Stimulated activated CD4-positive, alpha-beta T cell treated with anti-CD3 and anti-CD28 coated beads, Interleukin-2, amount 100 ng/mL, for 24 hours (primary cell): ENCODE measurements at regions not wholly inside any gene's neighbourhood (a gene's known extent, or its start where the extent isn't known, plus 50 kb on each side); places are given as distances from the start of the nearest gene placed in this dataset.
"Not testable (repeated sequence)": the region's sequence is repeated elsewhere in the genome, so short reads cannot be mapped to it uniquely, and the experiment has no call there.

Experiments
- DNase-seq, 2 donors: peaks; one replicate each; pipeline ENCODE4 v3.0.0-alpha.2; 2020

DNA sequence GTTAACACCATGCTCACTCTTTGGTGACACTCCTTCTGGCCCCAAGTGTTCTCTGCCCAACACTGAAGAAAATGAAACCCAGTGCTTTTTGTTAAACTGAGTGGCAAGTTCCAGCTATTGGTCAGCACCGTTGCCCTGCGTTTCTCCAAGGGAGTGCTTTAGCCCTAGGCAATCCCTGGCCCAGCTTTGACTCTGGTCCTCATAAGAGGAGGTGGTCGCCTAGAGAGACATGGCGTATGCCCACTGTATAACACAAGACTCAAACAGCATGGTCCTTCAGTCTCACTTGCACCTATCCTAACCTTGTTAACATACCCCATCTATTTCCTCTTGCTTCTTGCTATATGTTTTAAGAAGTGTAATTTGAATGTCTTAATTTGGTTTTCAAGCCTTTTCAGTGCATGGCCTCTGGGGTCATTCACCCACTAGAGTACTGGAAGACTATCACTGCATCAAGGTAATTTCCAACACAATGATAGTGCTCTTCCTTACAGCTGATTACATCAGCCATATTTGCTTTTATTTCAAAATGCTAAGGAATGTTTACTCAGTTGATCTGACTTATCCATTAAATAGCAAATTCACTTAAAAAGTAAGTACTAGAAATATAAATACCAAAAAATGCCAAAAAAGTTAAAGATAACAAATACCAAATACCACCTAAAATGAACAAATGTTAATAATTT lies 190.5 kb upstream of the SOX21 start:
- no peak for DNase-seq

DNA sequence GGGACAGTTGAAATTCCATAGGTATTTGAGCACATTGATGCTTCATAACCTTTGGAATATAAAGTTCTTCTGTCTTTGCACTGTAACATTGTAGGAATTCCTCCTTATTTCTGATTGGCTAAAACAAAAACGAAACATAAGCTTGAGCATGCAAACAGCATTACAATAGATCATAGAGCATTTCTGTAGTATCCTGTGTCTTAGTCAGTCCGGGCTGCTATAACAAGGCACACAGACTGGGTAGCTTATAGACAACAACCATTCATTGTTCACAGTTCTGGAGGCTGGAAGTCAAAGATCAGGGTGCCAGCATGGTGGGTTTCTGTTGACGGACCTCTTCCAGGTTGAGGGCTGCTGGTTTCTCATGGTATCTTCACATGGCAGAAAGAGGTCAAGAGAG lies 188.7 kb upstream of the SOX21 start:
- DNase-seq: no peak

DNA sequence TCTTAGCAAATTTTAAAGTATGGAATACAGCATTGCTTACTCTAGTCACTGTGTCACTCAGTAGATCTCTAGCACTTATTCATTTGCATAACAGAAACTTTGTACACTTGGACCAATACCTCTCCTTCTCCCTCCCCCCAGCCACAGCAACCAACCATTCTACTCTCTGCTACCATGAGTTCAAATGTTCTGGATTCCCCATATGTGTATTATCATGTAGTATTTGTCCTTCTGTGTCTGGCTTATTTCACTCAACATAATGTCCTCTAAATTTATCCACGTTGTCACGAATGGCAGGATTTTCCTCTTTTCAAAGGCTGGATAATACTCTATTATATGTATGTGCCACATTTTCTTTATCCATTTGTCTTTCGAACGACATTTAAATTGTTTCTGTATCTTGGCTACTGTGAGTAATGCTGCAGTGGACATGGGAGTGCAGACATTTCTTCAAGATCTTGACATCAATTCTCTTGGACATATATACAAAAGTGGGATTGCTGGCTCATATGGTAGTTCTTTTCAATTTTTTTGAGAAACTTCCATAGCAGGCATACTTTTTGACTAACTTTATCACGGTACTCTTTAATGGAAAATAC lies 184.5 kb upstream of the SOX21 start:
- no peak for DNase-seq

DNA sequence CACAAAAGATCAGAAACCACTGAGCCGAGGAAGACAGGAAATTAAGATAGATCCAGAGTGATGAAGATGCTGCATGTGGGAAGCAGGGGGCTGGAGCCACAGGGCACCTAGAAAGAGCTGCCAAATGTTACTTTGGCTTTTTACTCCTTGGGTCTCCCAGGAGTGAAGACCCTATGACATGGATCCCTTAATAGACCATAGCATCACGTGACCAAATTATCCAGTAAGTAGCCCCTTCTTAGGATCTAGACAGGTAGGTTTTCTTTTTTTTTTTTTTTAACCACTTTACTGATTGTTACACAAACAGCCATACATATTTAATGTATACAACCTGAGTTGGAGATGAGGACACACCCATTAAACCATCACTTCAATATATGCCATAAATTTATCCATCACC lies 183.9 kb upstream of the SOX21 start:
- no peak for DNase-seq

DNA sequence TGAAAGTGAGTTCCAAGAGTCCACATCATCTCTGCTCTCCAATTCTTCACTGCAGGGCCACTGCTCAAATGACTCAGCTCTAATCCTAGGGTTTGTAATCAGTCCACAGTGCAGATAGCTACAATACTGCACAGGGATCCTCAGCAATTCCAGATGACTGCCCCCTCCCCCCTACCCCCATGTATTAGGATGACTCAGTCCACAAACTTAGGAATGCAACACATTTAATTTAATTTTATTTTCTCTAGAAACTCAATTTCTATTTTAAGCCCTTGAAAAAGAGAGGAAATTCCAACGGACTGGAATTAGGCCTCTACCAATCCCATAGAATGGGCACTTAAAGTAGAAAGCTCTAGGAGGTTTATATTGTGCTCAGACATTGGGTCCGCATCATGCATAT lies 173.8 kb upstream of the SOX21 start:
- DNase-seq: no peak

DNA sequence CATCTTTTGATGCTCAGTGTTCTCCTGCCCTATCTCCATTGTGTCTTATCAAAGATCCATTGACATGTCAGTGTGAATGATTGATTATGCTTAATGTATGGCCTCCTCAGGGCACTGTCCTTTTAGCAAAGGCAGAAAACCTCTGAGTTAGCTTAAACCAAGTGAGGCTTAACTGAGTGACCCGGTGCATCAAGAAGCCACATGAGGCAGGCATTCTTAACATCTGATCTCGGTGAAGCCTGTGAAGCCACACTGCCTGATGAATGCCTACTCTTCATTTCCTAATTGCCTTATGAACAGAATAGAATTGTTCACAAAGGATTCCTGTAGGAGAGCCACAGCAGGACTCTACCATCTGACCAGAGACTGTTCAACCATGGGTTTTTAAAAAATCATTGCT lies 168.1 kb upstream of the SOX21 start:
- no peak for DNase-seq

DNA sequence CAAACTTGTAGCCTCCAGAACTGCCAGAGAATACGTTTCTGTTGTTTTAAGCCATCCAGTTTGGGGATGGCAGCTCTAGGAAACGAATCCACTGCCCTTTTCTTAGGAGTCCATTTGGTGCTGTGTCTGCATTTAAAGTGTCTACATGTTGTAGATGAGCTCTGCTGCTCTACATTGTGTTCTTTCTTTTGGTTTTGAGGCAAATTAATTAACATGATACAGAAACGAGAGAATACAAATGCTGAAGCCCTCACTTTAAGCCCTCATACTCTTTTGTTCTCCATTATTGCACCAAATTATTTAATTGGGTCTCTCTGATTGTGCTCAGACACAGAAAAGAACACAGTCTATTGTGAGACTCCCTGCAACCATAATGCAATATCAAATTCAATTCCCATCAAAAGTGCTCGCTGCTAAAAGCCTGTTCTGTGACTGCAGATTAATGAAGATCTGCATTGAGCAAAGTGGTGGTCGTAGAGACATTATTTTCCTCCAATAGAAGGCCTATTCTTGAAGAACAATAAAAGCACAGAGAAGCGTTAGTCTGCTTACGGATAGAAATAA lies 166.3 kb upstream of the SOX21 start:
- no peak for DNase-seq

DNA sequence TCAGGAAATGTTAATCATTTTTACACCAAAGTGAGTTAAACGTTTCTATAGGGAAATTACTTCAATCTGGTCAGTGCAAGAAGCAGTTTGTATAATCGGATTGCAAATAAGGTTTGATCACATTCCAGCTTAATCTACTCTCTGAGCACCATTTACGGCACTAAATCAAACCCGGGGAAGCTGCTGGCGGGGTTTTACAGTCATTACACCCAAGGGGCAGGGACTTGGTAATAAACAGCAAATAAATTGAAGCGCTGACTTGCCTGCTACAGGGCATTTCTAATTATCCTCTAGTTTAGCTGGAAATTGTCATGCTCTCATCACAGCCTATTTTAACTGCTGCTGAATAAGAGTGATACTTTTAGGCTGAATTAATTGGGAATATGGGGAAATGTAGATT lies 152.1 kb upstream of the SOX21 start:
- DNase-seq: no peak

DNA sequence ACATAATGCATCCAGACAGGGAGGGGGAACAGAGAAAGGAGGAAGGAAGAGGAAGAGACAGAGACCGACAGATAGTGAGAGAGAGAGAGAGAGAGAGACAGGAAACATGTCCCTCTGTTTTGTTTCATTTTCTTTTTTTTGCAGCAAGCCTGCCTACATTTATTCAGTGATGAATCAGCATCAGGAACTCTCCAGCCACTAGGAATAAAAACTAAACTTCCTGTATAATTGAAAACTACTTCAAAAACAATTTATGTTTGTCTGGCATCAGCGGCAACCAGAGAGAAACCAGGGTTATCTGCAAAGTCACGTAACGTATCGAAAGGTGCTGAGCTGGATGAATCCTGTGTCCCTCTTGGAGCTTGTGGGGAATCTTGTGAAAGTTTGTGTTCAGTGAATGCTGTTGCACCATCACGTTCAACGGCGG lies 148.6 kb upstream of the SOX21 start:
- no peak for DNase-seq

DNA sequence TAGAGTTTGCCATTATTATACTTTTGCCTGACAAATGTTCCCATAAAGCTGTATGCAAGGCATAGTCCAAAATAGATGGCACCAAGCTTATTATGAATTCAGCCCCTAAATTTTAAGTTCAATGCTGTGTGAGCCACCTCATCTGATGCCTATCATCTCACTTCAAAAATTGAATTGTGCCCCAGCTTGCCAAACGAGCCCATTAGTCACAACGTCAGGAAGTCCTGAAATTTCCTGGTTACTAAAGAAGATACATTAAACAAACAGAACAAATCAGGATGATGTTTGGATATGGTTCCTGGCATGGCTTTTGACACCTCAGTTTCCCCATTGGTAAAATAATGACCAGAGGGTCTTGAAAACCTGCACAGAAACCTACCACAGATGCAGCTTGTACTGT lies 147.5 kb upstream of the SOX21 start:
- DNase-seq: no peak

DNA sequence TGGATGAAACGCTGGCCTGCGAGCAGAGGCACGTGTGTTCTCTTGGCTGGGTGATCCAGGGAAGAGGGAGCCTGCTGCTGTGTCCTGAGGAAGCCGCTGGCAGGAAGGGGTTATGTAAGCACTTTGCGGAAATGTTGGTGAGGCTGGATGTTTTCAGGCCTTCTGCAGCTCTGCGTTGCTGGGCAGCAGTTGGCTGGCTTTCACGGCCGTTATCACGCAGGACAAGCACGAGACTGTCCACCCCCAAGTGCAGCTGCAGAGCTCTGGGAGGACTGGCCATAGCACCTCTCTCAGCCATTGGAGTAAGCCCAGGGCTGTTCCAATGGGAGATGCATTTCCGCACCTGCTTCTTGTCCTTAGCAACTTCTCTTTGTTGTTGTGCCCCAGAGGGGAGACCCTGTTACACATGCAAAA lies 146.9 kb upstream of the SOX21 start:
- no peak for DNase-seq

DNA sequence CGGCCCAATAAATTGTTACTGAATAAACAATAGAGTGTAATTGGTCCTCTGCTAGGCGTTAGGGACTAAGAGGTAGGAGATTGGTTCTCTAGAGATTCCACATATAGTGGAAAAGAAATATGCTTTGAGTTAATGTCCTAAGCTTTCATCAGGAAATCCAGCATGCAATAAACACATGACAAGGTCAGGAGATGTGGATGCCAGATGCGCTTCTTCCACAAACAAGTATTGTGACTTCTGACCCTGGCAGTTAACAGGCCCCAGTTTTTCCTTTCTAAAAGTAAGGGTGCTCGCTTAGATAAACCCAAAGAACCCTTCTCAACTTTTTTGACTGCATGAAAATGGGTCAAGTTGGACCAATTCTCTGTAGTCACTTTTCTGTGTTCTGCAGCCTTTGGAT lies 146.5 kb upstream of the SOX21 start:
- DNase-seq: no peak

DNA sequence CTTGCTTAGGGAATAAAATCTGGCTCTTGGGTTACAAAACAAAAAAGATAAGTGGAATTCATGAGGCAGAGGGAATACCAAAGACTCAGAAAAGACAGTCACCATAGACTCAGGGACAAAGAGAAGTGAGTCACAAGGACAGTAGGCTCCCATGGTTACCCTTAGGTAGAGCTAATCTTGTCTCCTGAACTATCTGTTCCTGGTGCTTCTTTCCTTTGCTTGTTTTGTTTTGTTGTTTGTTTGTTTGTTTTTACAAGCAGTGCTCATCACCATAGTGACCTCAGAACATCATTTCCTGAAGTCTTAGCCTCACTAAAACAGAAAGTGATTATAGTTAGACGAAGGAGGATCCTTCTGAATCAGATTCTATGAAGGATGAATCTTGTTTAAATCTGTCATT lies 142.3 kb upstream of the SOX21 start:
- DNase-seq: no peak

DNA sequence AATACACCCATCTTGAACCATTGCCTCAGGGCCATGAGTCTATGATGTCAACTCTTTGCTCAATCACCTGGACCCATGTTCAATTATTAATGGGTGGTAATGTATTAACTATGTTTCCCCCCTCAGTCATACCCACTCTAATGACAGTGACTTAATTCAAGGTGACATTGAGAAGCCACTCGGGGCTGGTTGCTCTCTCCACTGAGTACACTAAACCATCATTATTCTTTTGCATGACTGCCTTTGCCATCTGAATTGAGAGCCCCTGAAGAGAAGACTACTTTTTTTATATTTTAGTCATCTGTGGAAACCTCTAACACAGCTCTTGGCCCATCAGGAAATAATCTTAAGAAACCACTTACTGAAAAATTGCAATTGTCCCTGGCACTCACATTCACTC lies 139.2 kb upstream of the SOX21 start:
- no peak for DNase-seq

DNA sequence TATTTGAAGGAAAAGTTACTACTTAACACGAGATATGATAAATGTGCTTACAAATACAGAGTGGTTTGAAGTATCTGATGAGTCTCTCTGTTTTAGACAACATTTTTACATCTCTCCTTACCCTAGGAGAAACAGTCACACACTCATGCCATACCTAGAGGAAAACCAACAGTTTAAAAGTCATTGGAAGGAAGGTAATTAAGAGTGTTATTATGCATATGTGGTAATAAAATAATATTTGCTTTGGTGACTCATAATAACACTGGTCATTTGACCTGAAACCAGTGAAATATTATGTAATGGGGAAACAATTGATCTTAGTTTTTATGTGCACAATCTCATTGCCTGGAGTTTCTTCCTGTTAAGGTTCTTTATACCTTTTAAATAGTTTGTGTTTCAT lies 136.9 kb upstream of the SOX21 start:
- no peak for DNase-seq

DNA sequence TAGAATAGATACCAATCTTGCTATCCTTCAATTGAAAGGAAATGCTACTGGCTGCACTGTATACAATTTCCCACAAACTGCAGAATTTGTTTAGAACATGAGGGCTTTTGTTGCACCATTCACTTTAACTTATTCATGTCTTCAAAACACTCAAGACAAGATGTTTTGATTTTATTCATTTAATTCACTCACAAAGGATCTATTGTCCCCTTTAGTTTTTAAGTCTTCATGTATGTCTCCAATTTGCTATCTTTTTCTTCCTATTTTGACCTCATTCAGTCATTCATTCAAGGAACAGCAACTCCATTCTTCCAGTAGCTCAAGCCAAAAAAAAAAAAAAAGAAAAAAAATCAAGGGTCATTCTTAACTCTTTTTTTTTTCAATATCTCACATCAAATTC lies 130.6 kb upstream of the SOX21 start:
- no peak for DNase-seq

DNA sequence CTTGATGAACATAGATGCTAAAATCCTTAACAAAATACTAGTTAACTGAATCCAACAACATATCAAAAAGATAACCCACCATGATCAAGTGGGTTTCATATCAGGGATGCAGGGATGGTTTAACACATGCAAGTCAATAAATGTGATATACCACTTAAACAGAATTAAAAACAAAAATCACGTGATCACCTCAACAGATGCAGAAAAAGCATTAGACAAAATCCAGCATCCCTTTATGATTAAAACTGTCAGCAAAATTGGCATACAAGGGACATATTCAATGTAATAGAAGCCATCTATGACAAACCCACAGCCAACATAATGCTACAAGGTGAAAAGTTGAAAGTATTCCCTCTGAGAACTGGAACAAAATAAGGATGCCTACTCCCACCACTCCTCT lies 124.7 kb upstream of the SOX21 start:
- DNase-seq: not testable (repeated sequence)

DNA sequence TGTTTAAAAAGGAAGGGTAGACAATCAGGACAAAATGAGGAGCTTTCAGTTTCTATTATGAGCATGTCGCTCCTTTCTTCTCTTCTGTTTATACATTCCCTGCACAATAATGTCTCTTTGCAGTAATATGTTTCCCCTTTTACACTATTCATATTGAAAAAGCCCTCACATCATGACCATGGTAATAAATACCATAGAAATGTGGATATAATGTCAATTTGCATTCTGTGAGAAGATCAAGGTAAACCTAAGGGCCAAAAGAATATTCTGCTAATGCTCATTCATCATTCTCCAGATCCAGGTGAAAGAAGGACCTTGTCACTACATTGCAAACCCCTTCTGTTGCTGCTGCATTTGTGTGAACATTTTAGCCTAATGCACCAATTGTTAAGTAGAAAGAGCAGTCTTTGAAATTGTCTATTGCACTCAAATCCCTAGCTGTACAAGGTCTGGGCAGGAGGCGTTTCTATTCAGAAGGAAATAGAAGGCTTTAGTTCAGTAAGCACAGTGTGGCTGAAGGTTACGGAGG lies 117.6 kb upstream of the SOX21 start:
- DNase-seq: no peak

DNA sequence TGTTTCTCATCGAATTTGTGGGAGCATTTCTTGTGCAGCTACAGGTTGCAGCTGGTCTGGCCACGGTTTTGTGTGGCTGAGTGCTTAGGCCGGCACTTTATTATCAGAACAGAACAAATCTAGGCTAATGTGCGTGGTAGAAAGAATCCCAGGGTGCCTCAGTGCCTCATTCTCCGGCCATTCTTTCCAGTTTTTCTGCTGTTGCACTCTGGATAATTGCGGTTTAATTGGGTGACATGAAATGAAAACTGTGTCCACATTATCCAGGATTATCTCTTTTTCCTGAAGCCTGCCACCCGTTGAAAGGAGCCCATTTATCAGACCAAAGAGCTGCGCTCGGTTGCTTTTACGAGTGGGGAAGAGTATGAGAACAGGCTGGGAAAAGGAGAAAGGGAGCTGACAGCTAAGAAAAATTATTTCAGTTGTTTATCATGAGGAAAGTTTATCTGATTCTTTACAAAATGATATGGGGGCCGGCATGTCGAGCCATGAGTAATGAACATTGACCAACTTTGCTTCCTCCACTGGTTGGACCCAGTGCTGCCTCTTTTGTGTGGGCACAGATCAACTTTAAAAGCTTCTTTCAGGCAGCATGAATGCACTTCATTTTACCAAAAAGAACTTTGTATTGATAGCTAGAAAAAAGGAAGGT lies 117.0 kb upstream of the SOX21 start:
- DNase-seq: no peak

DNA sequence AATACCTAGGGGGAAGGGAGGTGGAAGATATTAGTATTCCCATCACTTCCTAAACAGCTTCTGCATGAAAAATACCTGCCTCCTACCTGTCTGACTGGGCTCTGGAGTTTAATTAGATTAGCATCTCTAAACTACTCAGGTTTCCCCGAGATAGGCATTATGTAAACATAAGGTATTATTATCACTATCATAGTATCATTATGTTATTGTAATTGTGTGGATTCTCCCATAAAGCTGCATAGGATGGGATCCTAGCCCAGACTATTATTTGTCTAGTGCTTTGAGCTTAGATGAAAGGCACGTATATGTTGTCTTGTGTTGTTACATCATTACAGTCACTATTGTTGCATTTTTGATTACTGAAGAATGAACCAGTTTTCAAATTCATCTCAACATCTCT lies 115.2 kb upstream of the SOX21 start:
- DNase-seq: no peak

DNA sequence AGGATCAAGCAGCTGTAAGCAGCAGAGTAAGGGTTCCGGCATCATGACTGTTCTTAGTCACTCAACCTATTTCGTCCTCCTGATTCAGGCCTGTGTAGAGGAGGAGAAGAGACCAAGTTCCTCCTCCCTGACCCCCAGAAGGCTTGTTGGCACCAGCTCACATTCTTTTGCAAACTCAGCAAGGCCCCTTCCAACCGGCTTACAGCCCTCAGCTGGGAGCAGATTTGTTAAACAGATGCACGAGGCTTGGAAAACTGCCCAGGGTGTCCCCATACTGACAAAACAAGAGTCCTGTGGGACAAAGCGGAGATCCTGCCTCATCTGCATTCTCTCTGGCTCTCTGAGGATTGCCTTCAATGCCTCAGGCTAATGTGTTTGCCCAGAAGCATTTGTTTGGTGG lies 113.2 kb upstream of the SOX21 start:
- DNase-seq: no peak

DNA sequence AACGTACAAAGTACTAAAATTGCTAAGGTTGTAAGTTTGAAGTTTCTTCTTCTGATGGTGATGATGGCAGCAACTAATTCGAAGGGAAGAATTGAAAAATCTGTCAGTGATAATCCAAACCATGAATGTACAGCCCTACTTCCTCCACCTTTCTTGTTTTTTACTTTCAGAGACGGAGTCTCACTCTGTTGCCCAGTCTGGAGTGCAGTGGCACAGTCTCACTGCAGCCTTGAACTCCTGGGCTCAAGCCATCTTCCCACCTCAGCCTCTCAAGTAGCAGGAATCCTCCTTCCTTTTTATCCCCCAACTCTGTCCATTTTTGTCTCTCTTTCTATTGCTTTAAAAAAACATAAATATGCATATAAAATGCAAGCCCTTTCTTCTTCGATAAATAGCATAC lies 112.3 kb upstream of the SOX21 start:
- no peak for DNase-seq

DNA sequence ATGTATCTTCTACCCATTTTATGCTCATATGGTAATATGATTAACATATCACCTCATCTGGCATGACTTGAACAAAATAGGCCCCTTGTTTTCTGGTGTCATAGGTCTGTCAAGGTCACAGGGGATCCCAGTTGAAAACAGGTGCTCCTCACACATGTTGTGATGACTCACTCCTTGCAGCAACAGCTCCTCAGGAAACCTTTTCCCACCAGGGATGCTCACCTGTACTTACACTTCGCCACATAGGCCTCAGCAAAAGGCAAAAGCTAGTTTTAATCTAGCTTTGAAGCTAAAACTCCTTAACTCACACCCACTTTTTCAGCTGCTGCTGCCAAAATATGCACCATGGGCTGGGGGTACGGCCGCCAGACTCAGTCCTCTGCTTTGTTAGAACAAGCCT lies 110.0 kb upstream of the SOX21 start:
- no peak for DNase-seq

DNA sequence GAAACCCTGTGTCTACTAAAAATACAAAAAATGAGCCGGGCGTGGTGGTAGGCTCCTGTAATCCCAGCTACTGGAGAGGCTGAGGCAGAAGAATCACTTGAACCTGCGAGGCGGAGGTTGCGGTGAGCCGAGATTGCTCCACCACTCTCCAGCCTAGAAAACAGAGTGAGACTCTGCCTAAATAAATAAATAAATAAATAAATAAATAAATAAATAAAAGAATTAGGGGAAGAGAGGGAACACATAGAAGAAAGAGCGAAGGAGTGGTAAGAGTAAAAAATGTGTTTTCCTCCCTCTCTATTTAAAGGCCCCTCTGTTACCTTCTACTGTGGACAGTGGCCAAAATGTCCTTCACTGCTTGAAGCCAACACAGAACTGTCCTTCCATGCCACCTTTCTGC lies 103.9 kb upstream of the SOX21 start:
- DNase-seq: no peak
